Colonic mucosa (tissue), 4 donors: ENCODE measurements at regions not wholly inside any gene's neighbourhood (a gene's known extent, or its start where the extent isn't known, plus 50 kb on each side); places are given as distances from the start of the nearest gene placed in this dataset.
A peak's percentile ranks its signal among the peaks of the same experiment; 100 is the strongest.

ENCODE experiments used
- DNase-seq: peaks from one replicate; pipeline ENCODE4 v3.0.0-alpha.2; 2020
- H3K27ac ChIP-seq: fragments of 200-600 bp; one replicate; pipeline ENCODE4 v1.8.0; 2021
- H3K27me3 ChIP-seq: fragments of 200-600 bp; one replicate; pipeline ENCODE4 v1.8.0; 2021
- H3K36me3 ChIP-seq: fragments of 200-600 bp; one replicate; pipeline ENCODE4 v1.8.0; 2021
- H3K4me1 ChIP-seq: fragments of 200-600 bp; one replicate; pipeline ENCODE4 v1.8.0; 2021; ENCODE audit warnings: mild to moderate bottlenecking
- H3K4me3 ChIP-seq: fragments of 200-600 bp; one replicate; pipeline ENCODE4 v1.8.0; 2021
- H3K9ac ChIP-seq, 2 donors: one replicate each; pipeline ENCODE4 v1.7.0; 2013; ENCODE audit warnings: control low read depth in 2 of 2, low read depth in 2 of 2, low read length in 2 of 2
- H3K9me3 ChIP-seq: fragments of 200-600 bp; one replicate; pipeline ENCODE4 v1.8.0; 2021
- intact Hi-C: fragments of 100-400 bp; cut with DNase I; formaldehyde crosslinking; loops from one replicate; pipeline ENCODE4 v1.14.1; 2022
- TF ChIP-seq, protein P1 (sequence below): fragments of 200-600 bp; IDR thresholded peaks from one replicate; pipeline ENCODE4 v1.8.0; 2022; ENCODE audit warnings: antibody characterized with exemption, mild to moderate bottlenecking
- donor health status: healthy.
- donor health status: DM: no; HTN: no; CAD: no.
- donor health status: DM: no; HTN: no; CAD: no.

DNA sequence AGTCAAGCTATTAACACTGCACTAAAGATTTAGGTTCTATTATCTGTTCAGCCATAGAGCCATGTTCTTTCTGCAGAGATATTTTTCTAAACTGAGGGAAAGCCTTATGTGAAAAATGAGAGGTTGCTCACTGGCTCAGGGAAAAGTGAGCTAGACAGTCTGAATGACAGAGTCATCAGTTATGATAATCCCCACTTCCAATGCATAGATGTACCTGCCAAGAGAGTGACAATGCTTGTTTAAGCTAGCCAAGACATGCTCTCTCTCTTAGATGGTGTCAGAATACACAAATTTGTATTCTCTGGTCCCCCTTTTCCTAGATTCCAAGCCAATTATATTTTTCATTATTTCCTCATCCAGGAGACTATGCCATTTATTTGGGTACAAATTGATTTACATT is 176.9 kb upstream of the FRMD6 start:
- Histone ChIP-seq H3K9me3 (no peaks in the 10 kb centered on the region), H3K27ac (no peak overlapping the region), H3K9ac (no peak overlapping the region), H3K4me3 (no peak overlapping the region), H3K27me3 (no peaks in the 10 kb centered on the region), H3K4me1 (no peaks in the 10 kb centered on the region), H3K36me3 (no peaks in the 10 kb centered on the region)
- TF ChIP-seq, protein P1, sequence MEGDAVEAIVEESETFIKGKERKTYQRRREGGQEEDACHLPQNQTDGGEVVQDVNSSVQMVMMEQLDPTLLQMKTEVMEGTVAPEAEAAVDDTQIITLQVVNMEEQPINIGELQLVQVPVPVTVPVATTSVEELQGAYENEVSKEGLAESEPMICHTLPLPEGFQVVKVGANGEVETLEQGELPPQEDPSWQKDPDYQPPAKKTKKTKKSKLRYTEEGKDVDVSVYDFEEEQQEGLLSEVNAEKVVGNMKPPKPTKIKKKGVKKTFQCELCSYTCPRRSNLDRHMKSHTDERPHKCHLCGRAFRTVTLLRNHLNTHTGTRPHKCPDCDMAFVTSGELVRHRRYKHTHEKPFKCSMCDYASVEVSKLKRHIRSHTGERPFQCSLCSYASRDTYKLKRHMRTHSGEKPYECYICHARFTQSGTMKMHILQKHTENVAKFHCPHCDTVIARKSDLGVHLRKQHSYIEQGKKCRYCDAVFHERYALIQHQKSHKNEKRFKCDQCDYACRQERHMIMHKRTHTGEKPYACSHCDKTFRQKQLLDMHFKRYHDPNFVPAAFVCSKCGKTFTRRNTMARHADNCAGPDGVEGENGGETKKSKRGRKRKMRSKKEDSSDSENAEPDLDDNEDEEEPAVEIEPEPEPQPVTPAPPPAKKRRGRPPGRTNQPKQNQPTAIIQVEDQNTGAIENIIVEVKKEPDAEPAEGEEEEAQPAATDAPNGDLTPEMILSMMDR, result no peak
- no peak for DNase-seq
- intact Hi-C loops, result no loop called here

DNA sequence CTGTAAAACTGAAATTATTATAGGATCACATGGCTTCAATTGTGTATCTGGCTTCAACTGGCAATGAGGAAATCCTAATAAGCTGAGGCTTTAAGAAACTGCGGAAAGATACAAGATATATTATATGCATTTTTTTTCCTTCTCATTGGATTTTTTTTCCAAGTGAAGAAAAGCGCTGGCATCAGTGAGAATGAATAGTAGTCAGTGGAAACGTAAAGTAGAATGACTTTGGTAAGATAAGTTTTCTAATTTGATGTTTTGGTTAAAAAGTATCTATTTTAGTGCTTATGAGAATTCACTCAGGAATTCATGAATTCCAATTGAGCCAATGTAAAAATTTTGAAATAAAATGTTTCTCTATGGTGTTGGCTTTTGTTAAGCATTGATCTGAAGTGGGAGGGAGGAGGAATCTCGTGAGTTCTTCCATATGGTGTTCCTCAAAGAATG is 173.5 kb upstream of the FRMD6 start:
- H3K9me3 ChIP-seq, result no peaks in the 10 kb centered on the region
- TF ChIP-seq, protein P1, result no peak
- H3K9ac ChIP-seq, result no peak overlapping the region
- no peak overlapping the region for H3K4me3 ChIP-seq
- no peak overlapping the region for H3K27ac ChIP-seq
- DNase-seq, result no peak
- intact Hi-C loops, result no loop called here
- no peaks in the 10 kb centered on the region for H3K4me1 ChIP-seq
- no peaks in the 10 kb centered on the region for H3K27me3 ChIP-seq
- no peaks in the 10 kb centered on the region for H3K36me3 ChIP-seq

DNA sequence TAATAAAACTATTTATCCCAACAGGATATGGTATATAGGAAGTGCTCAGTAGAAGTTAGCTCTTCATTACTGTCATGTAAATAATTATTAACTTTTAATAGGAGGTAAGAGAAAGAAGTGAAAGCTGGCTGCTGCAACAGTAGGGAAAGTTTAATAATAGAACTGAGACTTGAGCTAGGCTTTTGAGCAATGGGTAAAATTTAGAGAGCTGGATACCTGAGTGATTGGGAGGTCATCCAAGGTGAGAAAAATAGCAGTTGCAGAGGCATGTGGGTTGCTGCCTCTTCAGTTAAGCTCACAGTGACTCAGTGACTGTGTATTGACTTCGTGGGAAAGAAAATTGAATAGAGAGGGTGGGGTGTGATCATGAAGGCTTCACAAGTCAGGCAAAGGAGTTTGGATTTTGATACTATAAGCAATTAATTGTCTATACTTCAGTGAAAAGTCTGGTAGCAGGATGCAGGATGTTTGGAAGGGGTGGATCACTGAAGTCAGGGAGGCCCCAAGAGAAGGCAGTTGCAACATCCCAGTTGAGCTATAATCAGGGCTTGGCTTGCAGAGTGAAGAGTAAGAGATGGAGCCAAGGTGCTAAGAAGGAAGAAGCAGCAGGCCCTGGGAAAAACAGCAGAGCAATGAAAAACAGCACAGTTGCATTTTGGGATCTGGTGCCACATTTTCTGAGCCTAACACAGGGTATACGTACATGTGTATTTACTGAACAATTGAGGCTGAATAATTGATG is 172.0 kb upstream of the FRMD6 start:
- no peak overlapping the region for H3K27ac ChIP-seq
- peak; percentile 22 for DNase-seq
- H3K4me3 ChIP-seq, result no peak overlapping the region
- no peaks in the 10 kb centered on the region for H3K36me3 ChIP-seq
- no peak overlapping the region for H3K9ac ChIP-seq
- no peaks in the 10 kb centered on the region for H3K4me1 ChIP-seq
- TF ChIP-seq, protein P1, result no peak
- H3K9me3 ChIP-seq, result no peaks in the 10 kb centered on the region
- intact Hi-C loops, result no loop called here
- H3K27me3 ChIP-seq, result no peaks in the 10 kb centered on the region

DNA sequence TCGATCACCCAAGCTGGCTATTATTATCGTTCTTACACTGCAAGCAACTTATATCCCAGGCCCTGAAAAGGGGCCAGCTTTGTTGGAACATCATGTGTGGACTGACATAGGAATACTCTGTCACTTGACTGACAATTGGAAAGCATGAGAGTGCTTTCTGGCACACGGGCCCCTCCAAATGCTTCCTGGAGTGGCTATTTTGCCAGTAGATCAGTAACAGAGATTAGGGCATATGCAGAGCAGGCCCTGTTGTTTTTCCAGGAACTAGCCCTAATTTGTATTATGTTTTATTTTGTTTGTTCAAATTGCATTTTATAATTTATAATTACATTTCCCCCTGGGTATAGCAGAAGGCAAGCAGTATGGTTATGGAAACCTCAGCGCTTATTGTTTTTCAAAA is 170.1 kb upstream of the FRMD6 start:
- TF ChIP-seq, protein P1, result no peak
- Histone ChIP-seq H3K27me3 (no peaks in the 10 kb centered on the region), H3K9me3 (no peaks in the 10 kb centered on the region), H3K4me3 (no peak overlapping the region), H3K27ac (no peak overlapping the region), H3K9ac (no peak overlapping the region), H3K36me3 (no peaks in the 10 kb centered on the region), H3K4me1 (no peaks in the 10 kb centered on the region)
- intact Hi-C loops, result no loop called here
- no peak for DNase-seq

DNA sequence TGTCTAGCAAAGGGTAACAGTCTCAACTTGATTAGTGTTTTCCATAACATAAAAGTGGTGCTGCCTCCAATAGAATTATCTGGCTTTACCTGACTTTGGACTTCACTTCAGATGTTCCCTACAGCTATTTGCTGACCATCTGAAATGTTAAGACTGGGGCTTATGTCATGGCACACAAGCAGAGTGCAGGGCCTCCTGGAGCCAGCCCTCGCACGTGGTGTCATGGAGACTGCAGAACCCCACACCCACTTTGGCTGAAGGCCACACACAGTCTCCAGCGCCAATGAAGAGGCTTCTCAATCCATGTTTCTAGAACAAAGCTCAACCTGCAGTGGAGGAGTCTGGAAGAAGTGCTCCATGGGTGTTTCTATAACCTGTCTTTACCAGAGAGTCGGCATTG is 169.6 kb upstream of the FRMD6 start:
- Histone ChIP-seq H3K9ac (no peak overlapping the region), H3K9me3 (no peaks in the 10 kb centered on the region), H3K27me3 (no peaks in the 10 kb centered on the region), H3K4me3 (no peak overlapping the region), H3K4me1 (no peaks in the 10 kb centered on the region), H3K36me3 (no peaks in the 10 kb centered on the region), H3K27ac (no peak overlapping the region)
- TF ChIP-seq, protein P1, result no peak
- DNase-seq, result no peak
- intact Hi-C loops, result no loop called here
